ENCODE measurements at regions not wholly inside any gene's neighbourhood (a gene's known extent, or its start where the extent isn't known, plus 50 kb on each side); places are given as distances from the start of the nearest gene placed in this dataset.

- Histone ChIP-seq H3K4me3 (no peak overlapping the region), H3K9me3 (no peaks in the 10 kb centered on the region), H3K27ac (no peak overlapping the region), H3K4me2 (no peak overlapping the region), H3K4me1 (no peaks in the 10 kb centered on the region)
- TF ChIP-seq HOXA7 (CRISPR knock-in tag; IDR thresholded peaks at IDR 0.05), result no peak
- no peak for TF ChIP-seq MYC (IDR thresholded peaks at IDR 0.05; ENCODE audit: borderline replicate concordance, low read length)
- TF ChIP-seq ESRRA (IDR thresholded peaks at IDR 0.05; ENCODE audit: borderline replicate concordance, low read length), result no peak
- TF ChIP-seq E2F6 (IDR thresholded peaks at IDR 0.05; ENCODE audit: borderline replicate concordance, low read depth), result no peak
- TF ChIP-seq ELK1 (IDR thresholded peaks at IDR 0.05; ENCODE audit: low read depth, low read length), result no peak
- ChIA-PET CTCF (no interaction called here), POLR2A (no interaction called here)
- FAIRE-seq (no peak), ATAC-seq (no peak), DNase-seq (ENCODE audit: low read depth in 1 of 2, low spot score in 1 of 2) (no peak)
- 6% methylated on average over 2 of the region's 2 CpGs for WGBS (ENCODE audit: missing lambda C conversion rate)
Measured at GRCh38 chr1:219783605-219784235, 144.6 kb downstream of the SLC30A10 start.

DNA sequence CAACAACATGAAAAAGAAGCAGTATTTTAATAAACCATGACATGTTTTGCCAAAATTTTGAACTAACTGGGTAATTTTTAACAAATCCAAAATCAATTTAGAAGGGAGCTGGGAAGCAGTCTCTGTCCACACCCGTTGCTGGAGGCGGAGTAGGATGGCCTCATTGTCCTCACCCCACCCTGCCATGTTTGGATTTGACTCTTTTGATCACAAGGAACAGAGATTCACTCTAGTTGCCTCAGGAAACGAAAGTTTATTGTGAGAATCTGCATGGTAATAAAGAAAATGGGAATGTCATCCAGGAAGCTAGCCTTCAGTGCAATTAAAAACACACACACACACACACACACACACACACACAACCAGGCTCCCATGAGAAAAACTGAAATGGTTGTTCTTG lies 145.4 kb downstream of the SLC30A10 start:
- H3K9me3 ChIP-seq, result no peaks in the 10 kb centered on the region
- ATAC-seq, result no peak
- no peak overlapping the region for H3K4me2 ChIP-seq
- ChIA-PET POLR2A (no interaction called here), CTCF (no interaction called here)
- no peak for DNase-seq (ENCODE audit: low read depth in 1 of 2, low spot score in 1 of 2)
- no peak for TF ChIP-seq CHD4 (IDR thresholded peaks at IDR 0.05; ENCODE audit: borderline replicate concordance)
- no peak for TF ChIP-seq EHMT2 (IDR thresholded peaks at IDR 0.05; ENCODE audit: low read depth)
- no peak for TF ChIP-seq HEYL (CRISPR knock-in tag; IDR thresholded peaks at IDR 0.05)
- no peak for TF ChIP-seq ZSCAN20 (CRISPR knock-in tag; IDR thresholded peaks at IDR 0.05)
- H3K4me3 ChIP-seq, result no peak overlapping the region
- no peak overlapping the region for H3K27ac ChIP-seq
- no peaks in the 10 kb centered on the region for H3K4me1 ChIP-seq
- FAIRE-seq, result no peak
- WGBS (ENCODE audit: missing lambda C conversion rate), result 6% methylated on average over 3 of the region's 3 CpGs

GRCh38 chr1:219782311-219782710 lies 146.0 kb downstream of the SLC30A10 start:
- DNase-seq (ENCODE audit: low read depth in 1 of 2, low spot score in 1 of 2) (no peak), ATAC-seq (no peak), FAIRE-seq (no peak)
- Histone ChIP-seq H3K4me2 (no peak overlapping the region), H3K27ac (no peak overlapping the region), H3K9me3 (no peaks in the 10 kb centered on the region), H3K4me1 (no peaks in the 10 kb centered on the region), H3K4me3 (no peak overlapping the region)
- POLR2A ChIA-PET, result no interaction called here
- CTCF ChIA-PET, result no interaction called here
- 18% methylated on average over 4 of the region's 4 CpGs for WGBS (ENCODE audit: missing lambda C conversion rate)
- TF ChIP-seq HEYL (CRISPR knock-in tag; IDR thresholded peaks at IDR 0.05), result no peak
- TF ChIP-seq E2F6 (IDR thresholded peaks at IDR 0.05; ENCODE audit: borderline replicate concordance, low read depth), result no peak
- no peak for TF ChIP-seq ESRRA (IDR thresholded peaks at IDR 0.05; ENCODE audit: borderline replicate concordance, low read length)
- no peak for TF ChIP-seq RAD21 (conservative IDR thresholded peaks at IDR 0.05 in 1 of 2, IDR thresholded peaks at IDR 0.05 in 1 of 2)
- no peak for TF ChIP-seq GATA3 (IDR thresholded peaks at IDR 0.05; ENCODE audit: borderline replicate concordance)
- TF ChIP-seq TP53 (CRISPR knock-in tag; IDR thresholded peaks at IDR 0.05), result no peak
- no peak for TF ChIP-seq CEBPB (IDR thresholded peaks at IDR 0.05)
- TF ChIP-seq BHLHE40 (IDR thresholded peaks at IDR 0.05; ENCODE audit: low read depth, low read length), result no peak
- TF ChIP-seq HMGXB4 (CRISPR knock-in tag; IDR thresholded peaks at IDR 0.05; ENCODE audit: borderline replicate concordance), result no peak
- no peak for TF ChIP-seq KDM5A (IDR thresholded peaks at IDR 0.05)
- TF ChIP-seq BCL3 (IDR thresholded peaks at IDR 0.05), result no peak
- no peak for TF ChIP-seq FOSB (CRISPR knock-in tag; IDR thresholded peaks at IDR 0.05)
- no peak for TF ChIP-seq FOXS1 (CRISPR knock-in tag; IDR thresholded peaks at IDR 0.05)
- no peak for TF ChIP-seq JUN (IDR thresholded peaks at IDR 0.05)

Measured in A549 (cell line).